Neuronal stem cell (in vitro differentiated cells): ENCODE measurements at regions not wholly inside any gene's neighbourhood (a gene's known extent, or its start where the extent isn't known, plus 50 kb on each side); places are given as distances from the start of the nearest gene placed in this dataset.
A peak's percentile ranks its signal among the peaks of the same experiment; 100 is the strongest.

Source experiments
- DNase-seq: peaks from one replicate; pipeline ENCODE4 v3.0.0-alpha.2; 2013; ENCODE audit warnings: low spot score
- H2AFZ ChIP-seq: one replicate; pipeline ENCODE4 v1.6.1; 2013; ENCODE audit warnings: mild to moderate bottlenecking, low read length, inconsistent platforms
- H2AK5ac ChIP-seq: 2 replicates; pipeline ENCODE4 v1.6.1; 2013; ENCODE audit warnings: low read depth, mild to moderate bottlenecking, inconsistent platforms, low read length, moderate library complexity, mixed read lengths
- H2BK120ac ChIP-seq: 2 replicates; pipeline ENCODE4 v1.6.1; 2013; ENCODE audit warnings: low read depth, mild to moderate bottlenecking, inconsistent platforms, low read length, moderate library complexity, mixed read lengths
- H2BK12ac ChIP-seq: one replicate; pipeline ENCODE4 v1.6.1; 2013; ENCODE audit warnings: low read length, inconsistent platforms
- H2BK15ac ChIP-seq: 2 replicates; pipeline ENCODE4 v1.6.1; 2013; ENCODE audit warnings: mild to moderate bottlenecking, low read length, inconsistent platforms, mixed read lengths
- H2BK5ac ChIP-seq: one replicate; pipeline ENCODE4 v1.6.1; 2013; ENCODE audit warnings: inconsistent platforms, mild to moderate bottlenecking, low read length, moderate library complexity
- H3K14ac ChIP-seq: one replicate; pipeline ENCODE4 v1.6.1; 2013; ENCODE audit warnings: low read length, inconsistent platforms
- H3K18ac ChIP-seq: 2 replicates; pipeline ENCODE4 v1.6.1; 2013; ENCODE audit warnings: low read length, inconsistent platforms
- H3K23ac ChIP-seq: 2 replicates; pipeline ENCODE4 v1.6.1; 2013; ENCODE audit warnings: low read depth, mild to moderate bottlenecking, mixed read lengths, low read length, inconsistent platforms; ENCODE audit not compliant: poor library complexity
- H3K27ac ChIP-seq: replicated peaks from 3 replicates; pipeline ENCODE4 v1.5.1; 2013; ENCODE audit warnings: low read length, inconsistent platforms
- H3K27me3 ChIP-seq, 3 experiments: 2 replicates each; pipeline ENCODE4 v1.6.1; 2013; ENCODE audit warnings: low read length in 3 of 3, mild to moderate bottlenecking in 2 of 3, inconsistent platforms in 1 of 3, low read depth in 1 of 3, mixed read lengths in 1 of 3, moderate library complexity in 1 of 3; ENCODE audit not compliant: control insufficient read depth in 3 of 3, insufficient read depth in 3 of 3
- H3K36me3 ChIP-seq, 2 donors: replicated peaks in 1 of 2; 2 replicates each; pipeline ENCODE4 v1.6.1; 2013; ENCODE audit warnings: low read length in 2 of 2; ENCODE audit not compliant: control insufficient read depth in 2 of 2, insufficient read depth in 2 of 2
- H3K4ac ChIP-seq: 2 replicates; pipeline ENCODE4 v1.6.1; 2013; ENCODE audit warnings: inconsistent platforms, mild to moderate bottlenecking, low read length, moderate library complexity
- H3K4me1 ChIP-seq, 2 donors: 1 replicate in 1 of 2; 2 replicates in 1 of 2; pipeline ENCODE4 v1.6.1; 2013; ENCODE audit warnings: low read length in 2 of 2, low read depth in 1 of 2; ENCODE audit not compliant: control insufficient read depth in 2 of 2, insufficient read depth in 1 of 2
- H3K4me2 ChIP-seq: one replicate; pipeline ENCODE4 v1.6.1; 2013; ENCODE audit warnings: mild to moderate bottlenecking, low read length, inconsistent platforms; ENCODE audit not compliant: insufficient read depth, poor library complexity, severe bottlenecking
- H3K4me3 ChIP-seq, 2 donors: 2 replicates each; pipeline ENCODE4 v1.5.1; 2013; ENCODE audit warnings: low read length in 2 of 2, mild to moderate bottlenecking in 2 of 2, inconsistent platforms in 1 of 2, moderate library complexity in 1 of 2
- H3K79me1 ChIP-seq: one replicate; pipeline ENCODE4 v1.6.1; 2013; ENCODE audit warnings: low read depth, mild to moderate bottlenecking, inconsistent platforms, low read length, moderate library complexity
- H3K9ac ChIP-seq: one replicate; pipeline ENCODE4 v1.6.1; 2013; ENCODE audit warnings: mild to moderate bottlenecking, low read depth, low read length, inconsistent platforms; ENCODE audit not compliant: poor library complexity
- H3K9me3 ChIP-seq, 2 donors: replicated peaks in 1 of 2; 2 replicates each; pipeline versions ENCODE3 to v1.6.1; 2013; ENCODE audit warnings: low read length in 2 of 2, mild to moderate bottlenecking in 2 of 2, inconsistent platforms in 1 of 2, low read depth in 1 of 2, mixed read lengths in 1 of 2, moderate library complexity in 1 of 2; ENCODE audit not compliant: control insufficient read depth in 2 of 2, insufficient read depth in 1 of 2
- H4K8ac ChIP-seq: one replicate; pipeline ENCODE4 v1.6.1; 2013; ENCODE audit warnings: low read depth, mild to moderate bottlenecking, inconsistent platforms, low read length, moderate library complexity
- H4K91ac ChIP-seq: one replicate; pipeline ENCODE4 v1.6.1; 2013; ENCODE audit warnings: low read length, low read depth, mild to moderate bottlenecking, inconsistent platforms; ENCODE audit not compliant: poor library complexity
- WGBS, 2 donors: extraction: QIAGEN DNeasy Blood & Tissue Kit; methylation state at CpG; one replicate each; pipeline ENCODE4 v1.1.7; 2013; ENCODE audit warnings: missing lambda C conversion rate in 2 of 2, mixed read lengths in 1 of 2; ENCODE audit not compliant: insufficient read length in 2 of 2, insufficient replicate concordance in 1 of 2; ENCODE audit errors: extremely low coverage in 2 of 2; 5-methylcytosine and 5-hydroxymethylcytosine counted together

DNA sequence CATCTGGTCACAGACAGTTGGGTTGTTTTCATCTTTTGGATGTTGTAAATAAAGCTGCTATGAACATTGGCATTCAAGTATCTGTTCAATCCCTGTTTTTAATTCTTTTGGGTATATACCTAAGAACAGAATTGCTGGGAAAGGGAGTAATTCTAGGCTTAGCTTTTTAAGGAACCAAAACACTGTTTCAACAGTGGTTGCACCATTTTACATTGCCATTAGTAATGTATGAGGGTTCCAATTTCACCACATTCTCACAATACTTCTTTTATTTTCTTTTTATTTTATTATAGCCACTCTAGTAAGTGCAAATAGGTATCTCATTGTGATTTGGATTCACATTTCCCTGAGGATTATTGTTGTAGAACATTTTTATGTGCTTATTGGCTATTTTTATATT is 108.9 kb upstream of the GLS start:
- Histone ChIP-seq H2AK5ac (no peak overlapping the region), H3K9ac (no peak overlapping the region), H3K27ac (no peak overlapping the region), H3K4ac (no peak overlapping the region), H2BK120ac (no peak overlapping the region), H4K91ac (no peak overlapping the region), H2BK12ac (no peak overlapping the region), H3K4me1 (no peaks in the 10 kb centered on the region), H2BK5ac (no peak overlapping the region), H3K79me1 (no peaks in the 10 kb centered on the region), H2AFZ (no peak overlapping the region), H3K14ac (no peak overlapping the region), H3K27me3 (no peaks in the 10 kb centered on the region), H3K36me3 (no peaks in the 10 kb centered on the region), H2BK15ac (no peak overlapping the region), H3K9me3 (no peaks in the 10 kb centered on the region), H3K4me2 (no peak overlapping the region), H3K18ac (no peak overlapping the region), H4K8ac (no peak overlapping the region), H3K23ac (no peak overlapping the region), H3K4me3 (no peak overlapping the region)
- DNase-seq: no peak

DNA sequence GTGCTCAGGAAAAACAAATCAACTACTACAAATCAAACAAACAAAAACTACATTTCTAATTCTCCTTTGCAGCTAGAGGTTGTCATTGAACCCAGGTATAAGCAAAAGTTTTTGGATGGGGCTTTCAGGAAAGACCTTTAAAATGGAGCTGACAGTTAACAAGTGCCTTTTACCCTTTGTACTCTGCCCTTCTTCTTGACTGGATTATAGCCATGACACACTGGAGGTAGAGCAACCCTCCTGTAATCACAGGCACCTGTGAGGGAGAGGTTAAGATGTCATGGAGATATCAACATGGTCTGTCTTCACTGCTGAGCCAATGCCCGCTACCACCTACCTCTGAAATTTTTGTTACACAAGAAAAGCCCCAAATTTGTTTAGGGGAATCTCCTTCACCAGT is 100.0 kb upstream of the GLS start:
- no peak overlapping the region for H3K4me2 ChIP-seq
- no peak overlapping the region for H2AK5ac ChIP-seq
- H2BK120ac ChIP-seq: no peak overlapping the region
- no peak overlapping the region for H3K14ac ChIP-seq
- no peak for DNase-seq
- no peak overlapping the region for H3K27ac ChIP-seq
- no peak overlapping the region for H2AFZ ChIP-seq
- no peak overlapping the region for H3K9ac ChIP-seq
- H3K9me3 ChIP-seq: peaks cover 0 to 6% of the 10 kb centered on the region in 2 donors
- H3K4ac ChIP-seq: no peak overlapping the region
- no CpG with 5 or more reads among the region's 1 CpG for WGBS, 2 donors
- no peaks in the 10 kb centered on the region for H3K36me3 ChIP-seq
- H2BK5ac ChIP-seq: no peak overlapping the region
- H2BK12ac ChIP-seq: no peak overlapping the region
- H2BK15ac ChIP-seq: no peak overlapping the region
- no peak overlapping the region for H4K91ac ChIP-seq
- no peak overlapping the region for H4K8ac ChIP-seq
- no peak overlapping the region for H3K23ac ChIP-seq
- no peaks in the 10 kb centered on the region for H3K79me1 ChIP-seq
- H3K27me3 ChIP-seq: no peaks in the 10 kb centered on the region
- H3K4me3 ChIP-seq: no peak overlapping the region
- no peaks in the 10 kb centered on the region for H3K4me1 ChIP-seq
- H3K18ac ChIP-seq: no peak overlapping the region

DNA sequence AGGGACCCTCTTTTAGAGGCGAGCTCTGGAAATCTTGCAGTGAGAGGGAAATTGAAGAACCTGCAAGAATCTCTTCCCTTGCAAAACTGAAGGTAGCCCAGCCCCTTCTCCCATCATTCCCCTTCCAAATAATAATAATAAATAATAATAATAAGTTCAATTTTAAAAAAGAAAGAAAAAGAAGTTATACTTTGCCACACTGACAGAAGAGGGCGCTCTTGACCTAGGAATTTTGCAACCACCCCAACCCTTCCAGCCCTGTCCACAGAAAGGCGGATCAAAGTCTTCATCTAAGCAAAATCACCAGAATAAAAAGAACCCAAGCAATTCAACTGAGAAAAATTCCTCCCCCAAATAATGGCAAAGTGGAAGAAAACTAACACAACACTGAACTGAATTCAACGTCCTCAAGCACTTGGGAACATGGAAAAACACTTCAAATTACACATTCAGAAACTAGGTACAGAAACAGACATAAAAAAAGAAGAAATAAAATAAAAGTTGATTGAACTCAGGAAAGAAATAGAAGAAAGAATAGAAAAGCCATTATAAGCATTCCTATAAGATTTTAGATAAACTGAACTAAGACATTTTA is 98.9 kb upstream of the GLS start:
- Histone ChIP-seq H3K14ac (no peak overlapping the region), H2BK120ac (no peak overlapping the region), H3K79me1 (no peaks in the 10 kb centered on the region), H3K27ac (no peak overlapping the region), H3K9ac (no peak overlapping the region), H2AFZ (no peak overlapping the region), H2BK12ac (no peak overlapping the region), H4K8ac (no peak overlapping the region), H3K18ac (no peak overlapping the region), H4K91ac (no peak overlapping the region), H3K4me1 (no peaks in the 10 kb centered on the region), H3K4ac (no peak overlapping the region), H3K9me3 (peaks cover 0 to 6% of the 10 kb centered on the region in 2 donors), H3K4me3 (no peak overlapping the region), H2BK15ac (no peak overlapping the region), H2AK5ac (no peak overlapping the region), H3K23ac (no peak overlapping the region), H3K4me2 (no peak overlapping the region), H3K27me3 (no peaks in the 10 kb centered on the region), H3K36me3 (no peaks in the 10 kb centered on the region), H2BK5ac (no peak overlapping the region)
- WGBS, 2 donors: no CpG with 5 or more reads among the region's 4 CpGs
- peak; percentile 44 for DNase-seq

DNA sequence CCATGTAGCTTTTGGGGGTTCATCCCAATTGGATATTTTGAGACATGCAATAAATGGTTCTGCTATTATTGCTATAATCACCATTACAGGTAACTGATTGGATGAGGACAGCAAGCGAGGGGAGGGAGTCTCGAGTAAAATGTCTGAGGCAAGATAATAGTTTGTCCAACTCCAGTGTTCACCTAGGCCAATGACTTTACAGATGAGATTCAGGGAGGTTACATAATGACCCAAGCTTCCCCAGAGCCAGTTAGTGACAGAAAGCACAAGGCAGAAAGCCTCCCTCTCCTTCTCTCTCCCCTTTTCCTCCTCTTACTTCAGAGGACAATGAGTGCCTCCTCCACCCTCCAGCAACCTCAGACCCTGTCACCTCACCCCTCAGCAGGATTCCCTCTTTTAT is 98.4 kb upstream of the GLS start:
- Histone ChIP-seq H2BK15ac (no peak overlapping the region), H3K9me3 (peaks cover 0 to 6% of the 10 kb centered on the region in 2 donors), H3K9ac (no peak overlapping the region), H3K4ac (no peak overlapping the region), H2BK120ac (no peak overlapping the region), H3K79me1 (no peaks in the 10 kb centered on the region), H2BK5ac (no peak overlapping the region), H3K36me3 (no peaks in the 10 kb centered on the region), H3K4me1 (no peaks in the 10 kb centered on the region), H3K18ac (no peak overlapping the region), H3K14ac (no peak overlapping the region), H4K8ac (no peak overlapping the region), H3K27ac (no peak overlapping the region), H3K4me3 (no peak overlapping the region), H3K4me2 (no peak overlapping the region), H2AFZ (no peak overlapping the region), H2AK5ac (no peak overlapping the region), H4K91ac (no peak overlapping the region), H3K27me3 (no peaks in the 10 kb centered on the region), H3K23ac (no peak overlapping the region), H2BK12ac (no peak overlapping the region)
- WGBS, 2 donors: no CpG with 5 or more reads among the region's 2 CpGs
- no peak for DNase-seq
